ENCODE measurements at regions not wholly inside any gene's neighbourhood (a gene's known extent, or its start where the extent isn't known, plus 50 kb on each side); places are given as distances from the start of the nearest gene placed in this dataset.
"Not testable (repeated sequence)": the region's sequence is repeated elsewhere in the genome, so short reads cannot be mapped to it uniquely, and the experiment has no call there.

GRCh38 chr15:77877869-77878577 is 199.5 kb downstream of the TBC1D2B start:
- Histone ChIP-seq H3K9ac (ENCODE audit: low read length) (no peak overlapping the region), H3K79me2 (replicated peaks; ENCODE audit: insufficient read depth, low read length) (no peaks in the 10 kb centered on the region), H3K9me2 (ENCODE audit: insufficient read depth, low read length) (no peaks in the 10 kb centered on the region), H3K27ac (ENCODE audit: low read length) (no peak overlapping the region), H3K27me3 (ENCODE audit: insufficient read depth, low read depth, low read length) (no peaks in the 10 kb centered on the region), H4K20me1 (ENCODE audit: insufficient read depth) (no peaks in the 10 kb centered on the region), H3K9me3 (ENCODE audit: low read length) (no peaks in the 10 kb centered on the region), H3K4me3 (ENCODE audit: low read length) (no peak overlapping the region), H2AFZ (ENCODE audit: low read depth, low read length) (no peak overlapping the region), H3K36me3 (ENCODE audit: insufficient read depth, low read length) (no peaks in the 10 kb centered on the region), H3K4me2 (ENCODE audit: low read length) (no peak overlapping the region), H3F3A (ENCODE audit: insufficient read depth, low read length, poor library complexity, severe bottlenecking) (no peaks in the 10 kb centered on the region)
- TF ChIP-seq RAD21 (conservative IDR thresholded peaks at IDR 0.05) = no peak

DNA sequence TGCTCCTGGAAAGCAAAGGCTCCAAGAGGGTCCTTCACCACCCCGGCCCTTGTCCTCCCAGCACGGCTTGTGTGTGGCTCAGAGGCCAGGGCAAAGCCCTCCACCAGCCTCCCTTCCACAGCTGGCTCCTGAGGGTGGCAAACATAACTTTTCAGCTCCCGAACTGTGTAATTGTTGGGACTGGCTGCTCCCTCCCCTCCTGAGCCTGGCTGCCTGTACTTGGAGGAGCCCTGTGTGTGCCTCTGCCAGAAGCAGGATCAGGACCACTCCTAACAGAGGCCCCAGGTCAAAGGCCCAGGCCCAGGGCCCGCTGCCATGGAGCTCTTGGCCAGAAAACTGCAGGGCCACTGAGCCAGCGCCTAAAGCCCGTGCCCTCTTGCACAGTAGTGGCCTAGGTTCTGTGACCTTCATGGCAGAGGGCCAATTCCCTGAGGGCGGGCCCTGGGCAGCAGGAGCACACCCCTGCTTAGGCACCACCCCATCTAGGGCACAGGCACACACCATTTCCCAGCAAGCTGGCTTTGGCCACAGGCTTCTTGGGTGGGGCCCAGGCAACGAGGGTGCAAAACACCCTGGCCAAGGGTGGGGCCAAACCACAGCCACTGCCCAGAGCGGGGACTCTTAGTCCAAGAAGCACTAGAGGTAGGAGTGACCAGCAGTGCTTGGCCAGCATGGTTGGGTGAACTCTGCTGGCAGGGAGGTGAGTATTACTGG is 201.2 kb downstream of the TBC1D2B start:
- H2AFZ ChIP-seq (ENCODE audit: low read depth, low read length); H3K9me2 ChIP-seq (ENCODE audit: insufficient read depth, low read length); H3F3A ChIP-seq (ENCODE audit: insufficient read depth, low read length, poor library complexity, severe bottlenecking); H3K27ac ChIP-seq (ENCODE audit: low read length); H3K27me3 ChIP-seq (ENCODE audit: insufficient read depth, low read depth, low read length); H4K20me1 ChIP-seq (ENCODE audit: insufficient read depth); H3K4me2 ChIP-seq (ENCODE audit: low read length); H3K9ac ChIP-seq (ENCODE audit: low read length); H3K36me3 ChIP-seq (ENCODE audit: insufficient read depth, low read length); H3K4me3 ChIP-seq (ENCODE audit: low read length); H3K79me2 ChIP-seq (replicated peaks; ENCODE audit: insufficient read depth, low read length); H3K9me3 ChIP-seq (ENCODE audit: low read length): not testable (repeated sequence)

GRCh38 chr15:77875066-77875721 is 202.3 kb downstream of the TBC1D2B start:
- H3F3A ChIP-seq (ENCODE audit: insufficient read depth, low read length, poor library complexity, severe bottlenecking); H3K9ac ChIP-seq (ENCODE audit: low read length); H3K36me3 ChIP-seq (ENCODE audit: insufficient read depth, low read length); H4K20me1 ChIP-seq (ENCODE audit: insufficient read depth); H3K4me3 ChIP-seq (ENCODE audit: low read length); H3K27ac ChIP-seq (ENCODE audit: low read length); H3K9me3 ChIP-seq (ENCODE audit: low read length); H3K79me2 ChIP-seq (replicated peaks; ENCODE audit: insufficient read depth, low read length); H3K9me2 ChIP-seq (ENCODE audit: insufficient read depth, low read length); H2AFZ ChIP-seq (ENCODE audit: low read depth, low read length); H3K27me3 ChIP-seq (ENCODE audit: insufficient read depth, low read depth, low read length); H3K4me2 ChIP-seq (ENCODE audit: low read length): not testable (repeated sequence)
- TF ChIP-seq SMC3 (conservative IDR thresholded peaks at IDR 0.05; ENCODE audit: poor library complexity) (peak; percentile 78), RAD21 (conservative IDR thresholded peaks at IDR 0.05) (peak; percentile 81)
- TF ChIP-seq, protein P1, sequence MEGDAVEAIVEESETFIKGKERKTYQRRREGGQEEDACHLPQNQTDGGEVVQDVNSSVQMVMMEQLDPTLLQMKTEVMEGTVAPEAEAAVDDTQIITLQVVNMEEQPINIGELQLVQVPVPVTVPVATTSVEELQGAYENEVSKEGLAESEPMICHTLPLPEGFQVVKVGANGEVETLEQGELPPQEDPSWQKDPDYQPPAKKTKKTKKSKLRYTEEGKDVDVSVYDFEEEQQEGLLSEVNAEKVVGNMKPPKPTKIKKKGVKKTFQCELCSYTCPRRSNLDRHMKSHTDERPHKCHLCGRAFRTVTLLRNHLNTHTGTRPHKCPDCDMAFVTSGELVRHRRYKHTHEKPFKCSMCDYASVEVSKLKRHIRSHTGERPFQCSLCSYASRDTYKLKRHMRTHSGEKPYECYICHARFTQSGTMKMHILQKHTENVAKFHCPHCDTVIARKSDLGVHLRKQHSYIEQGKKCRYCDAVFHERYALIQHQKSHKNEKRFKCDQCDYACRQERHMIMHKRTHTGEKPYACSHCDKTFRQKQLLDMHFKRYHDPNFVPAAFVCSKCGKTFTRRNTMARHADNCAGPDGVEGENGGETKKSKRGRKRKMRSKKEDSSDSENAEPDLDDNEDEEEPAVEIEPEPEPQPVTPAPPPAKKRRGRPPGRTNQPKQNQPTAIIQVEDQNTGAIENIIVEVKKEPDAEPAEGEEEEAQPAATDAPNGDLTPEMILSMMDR (IDR thresholded peaks at IDR 0.05; ENCODE audit: poor library complexity, severe bottlenecking) = peak; percentile 80

DNA sequence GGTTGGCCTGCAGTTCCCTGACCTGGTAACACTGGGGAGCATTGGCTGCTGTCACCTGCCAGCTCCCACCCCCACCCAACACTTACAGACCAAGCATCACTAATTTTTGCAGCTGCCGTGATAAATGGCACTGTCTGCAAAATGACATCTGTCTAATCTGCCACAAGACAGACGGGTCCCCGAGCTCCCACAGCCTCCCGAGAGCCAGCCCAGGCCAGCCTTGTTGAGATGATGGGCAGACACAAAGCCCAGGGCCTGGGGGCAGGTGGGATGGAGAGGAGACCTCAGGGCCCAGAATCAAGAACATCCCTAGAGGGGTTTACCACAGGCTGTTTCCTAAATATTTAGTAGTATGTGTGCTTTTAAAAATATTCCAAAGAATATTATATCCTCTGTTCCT is 203.4 kb downstream of the TBC1D2B start:
- H3K27me3 ChIP-seq (ENCODE audit: insufficient read depth, low read depth, low read length) = no peaks in the 10 kb centered on the region
- no peaks in the 10 kb centered on the region for H3K9me2 ChIP-seq (ENCODE audit: insufficient read depth, low read length)
- H4K20me1 ChIP-seq (ENCODE audit: insufficient read depth) = no peaks in the 10 kb centered on the region
- no peaks in the 10 kb centered on the region for H3K79me2 ChIP-seq (replicated peaks; ENCODE audit: insufficient read depth, low read length)
- no peaks in the 10 kb centered on the region for H3K9me3 ChIP-seq (ENCODE audit: low read length)
- no peak overlapping the region for H3K4me2 ChIP-seq (ENCODE audit: low read length)
- no peak overlapping the region for H3K4me3 ChIP-seq (ENCODE audit: low read length)
- H3F3A ChIP-seq (ENCODE audit: insufficient read depth, low read length, poor library complexity, severe bottlenecking) = no peaks in the 10 kb centered on the region
- H2AFZ ChIP-seq (ENCODE audit: low read depth, low read length) = no peak overlapping the region
- no peak overlapping the region for H3K27ac ChIP-seq (ENCODE audit: low read length)
- H3K36me3 ChIP-seq (ENCODE audit: insufficient read depth, low read length) = no peaks in the 10 kb centered on the region
- TF ChIP-seq EZH2 (IDR thresholded peaks at IDR 0.05; ENCODE audit: borderline replicate concordance, insufficient read depth, low read length, poor library complexity, severe bottlenecking) (no peak), EP300 (conservative IDR thresholded peaks at IDR 0.05; ENCODE audit: poor library complexity, severe bottlenecking) (peak; percentile 45)
- no peak overlapping the region for H3K9ac ChIP-seq (ENCODE audit: low read length)

- not testable (repeated sequence) for H3K9me2 ChIP-seq (ENCODE audit: insufficient read depth, low read length)
Measured at GRCh38 chr15:77872521-77873425, 204.7 kb downstream of the TBC1D2B start.

More at GRCh38 chr15:77872521-77873425, 204.7 kb downstream of the TBC1D2B start:
- H3K27ac ChIP-seq (ENCODE audit: low read length); H3K4me2 ChIP-seq (ENCODE audit: low read length); H3K9ac ChIP-seq (ENCODE audit: low read length); H3K9me3 ChIP-seq (ENCODE audit: low read length); H3F3A ChIP-seq (ENCODE audit: insufficient read depth, low read length, poor library complexity, severe bottlenecking); H2AFZ ChIP-seq (ENCODE audit: low read depth, low read length); H3K36me3 ChIP-seq (ENCODE audit: insufficient read depth, low read length); H4K20me1 ChIP-seq (ENCODE audit: insufficient read depth); H3K4me3 ChIP-seq (ENCODE audit: low read length); H3K27me3 ChIP-seq (ENCODE audit: insufficient read depth, low read depth, low read length); H3K79me2 ChIP-seq (replicated peaks; ENCODE audit: insufficient read depth, low read length): not testable (repeated sequence)

All from neural cell (in vitro differentiated cells).